ENCODE measurements at regions not wholly inside any gene's neighbourhood (a gene's known extent, or its start where the extent isn't known, plus 50 kb on each side); places are given as distances from the start of the nearest gene placed in this dataset.

- H3K4me3 ChIP-seq (ENCODE audit: control insufficient read depth, low read depth, low read length), result no peak overlapping the region
- no peak for DNase-seq (ENCODE audit: low read depth)
Observed at GRCh38 chr4:189126040-189126439, 814.6 kb upstream of the FRG1 start.

GRCh38 chr4:189128341-189128740 is 812.3 kb upstream of the FRG1 start:
- no peak for DNase-seq (ENCODE audit: low read depth)
- no peak overlapping the region for H3K4me3 ChIP-seq (ENCODE audit: control insufficient read depth, low read depth, low read length)
- no peak for TF ChIP-seq CTCF (conservative IDR thresholded peaks at IDR 0.05; ENCODE audit: control insufficient read depth, insufficient read depth, low read depth, low read length)

More at GRCh38 chr4:189126040-189126439, 814.6 kb upstream of the FRG1 start:
- TF ChIP-seq CTCF (conservative IDR thresholded peaks at IDR 0.05; ENCODE audit: control insufficient read depth, insufficient read depth, low read depth, low read length), result no peak

GRCh38 chr4:189129044-189129694 is 811.5 kb upstream of the FRG1 start:
- no peak for DNase-seq (ENCODE audit: low read depth)
- TF ChIP-seq CTCF (conservative IDR thresholded peaks at IDR 0.05; ENCODE audit: control insufficient read depth, insufficient read depth, low read depth, low read length), result no peak
- H3K4me3 ChIP-seq (ENCODE audit: control insufficient read depth, low read depth, low read length), result no peak overlapping the region

- H3K4me3 ChIP-seq (ENCODE audit: control insufficient read depth, low read depth, low read length), result no peak overlapping the region
- no peak for DNase-seq (ENCODE audit: low read depth)
- no peak for TF ChIP-seq CTCF (conservative IDR thresholded peaks at IDR 0.05; ENCODE audit: control insufficient read depth, insufficient read depth, low read depth, low read length)
Observed at GRCh38 chr4:189131118-189131517, 809.6 kb upstream of the FRG1 start.

DNA sequence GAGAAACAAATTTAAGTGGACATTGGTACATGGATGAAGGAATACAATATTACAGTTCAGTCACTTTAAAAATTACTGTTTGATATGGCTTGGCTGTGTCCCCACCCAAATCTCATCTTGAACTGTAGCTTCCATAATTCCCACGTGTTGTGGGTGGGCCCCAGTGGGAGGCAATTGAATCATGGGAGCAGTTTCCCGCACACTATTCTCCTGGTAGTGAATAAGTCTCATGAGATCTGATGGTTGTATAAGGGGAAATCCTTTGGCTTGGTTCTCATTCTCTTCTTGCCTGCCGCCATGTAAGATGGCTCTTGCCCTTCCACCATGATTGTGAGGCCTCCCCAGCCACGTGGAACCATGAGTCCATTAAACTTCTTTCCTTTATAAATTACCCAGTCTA is 804.2 kb upstream of the FRG1 start:
- DNase-seq (ENCODE audit: low read depth), result no peak

GRCh38 chr4:189143263-189143952 is 797.3 kb upstream of the FRG1 start:
- no peak for DNase-seq (ENCODE audit: low read depth)

More for the DNA sequence above, 804.2 kb upstream of the FRG1 start:
- H3K4me3 ChIP-seq (ENCODE audit: control insufficient read depth, low read depth, low read length), result no peak overlapping the region
- no peak for TF ChIP-seq CTCF (conservative IDR thresholded peaks at IDR 0.05; ENCODE audit: control insufficient read depth, insufficient read depth, low read depth, low read length)

More at GRCh38 chr4:189143263-189143952, 797.3 kb upstream of the FRG1 start:
- TF ChIP-seq CTCF (conservative IDR thresholded peaks at IDR 0.05; ENCODE audit: control insufficient read depth, insufficient read depth, low read depth, low read length), result no peak
- no peak overlapping the region for H3K4me3 ChIP-seq (ENCODE audit: control insufficient read depth, low read depth, low read length)
